HG03442 (cell line): ENCODE measurements at regions not wholly inside any gene's neighbourhood (a gene's known extent, or its start where the extent isn't known, plus 50 kb on each side); places are given as distances from the start of the nearest gene placed in this dataset.
"Not testable (repeated sequence)": the region's sequence is repeated elsewhere in the genome, so short reads cannot be mapped to it uniquely, and the experiment has no call there.

ENCODE experiments used
- ATAC-seq: cut with Tn5 transposase; IDR thresholded peaks from one replicate; pipeline ENCODE4 v1.9.1; 2021; ENCODE audit warnings: mild to moderate bottlenecking, moderate library complexity; ENCODE audit not compliant: unreplicated experiment

DNA sequence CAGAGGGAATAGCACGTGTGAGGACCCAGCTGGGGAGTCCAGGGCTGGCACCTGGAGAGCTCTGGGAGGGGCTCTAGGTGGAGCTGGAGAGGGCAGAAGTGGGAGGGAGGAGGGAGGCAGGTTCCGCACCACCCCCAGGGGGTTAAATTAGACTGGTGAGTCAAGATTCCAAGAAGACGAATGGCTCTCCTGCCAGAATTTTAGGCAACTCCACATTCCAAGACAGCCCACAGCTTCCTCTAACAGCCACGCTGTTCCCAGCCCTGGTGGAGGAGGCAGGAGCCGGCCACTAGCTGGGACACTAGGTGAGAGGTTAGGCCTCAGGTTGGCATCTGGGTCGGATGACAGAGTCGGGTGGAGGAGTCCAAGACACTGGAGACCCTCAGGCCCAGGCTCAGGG is 60.2 kb downstream of the TFAP2C start:
- ATAC-seq = no peak

DNA sequence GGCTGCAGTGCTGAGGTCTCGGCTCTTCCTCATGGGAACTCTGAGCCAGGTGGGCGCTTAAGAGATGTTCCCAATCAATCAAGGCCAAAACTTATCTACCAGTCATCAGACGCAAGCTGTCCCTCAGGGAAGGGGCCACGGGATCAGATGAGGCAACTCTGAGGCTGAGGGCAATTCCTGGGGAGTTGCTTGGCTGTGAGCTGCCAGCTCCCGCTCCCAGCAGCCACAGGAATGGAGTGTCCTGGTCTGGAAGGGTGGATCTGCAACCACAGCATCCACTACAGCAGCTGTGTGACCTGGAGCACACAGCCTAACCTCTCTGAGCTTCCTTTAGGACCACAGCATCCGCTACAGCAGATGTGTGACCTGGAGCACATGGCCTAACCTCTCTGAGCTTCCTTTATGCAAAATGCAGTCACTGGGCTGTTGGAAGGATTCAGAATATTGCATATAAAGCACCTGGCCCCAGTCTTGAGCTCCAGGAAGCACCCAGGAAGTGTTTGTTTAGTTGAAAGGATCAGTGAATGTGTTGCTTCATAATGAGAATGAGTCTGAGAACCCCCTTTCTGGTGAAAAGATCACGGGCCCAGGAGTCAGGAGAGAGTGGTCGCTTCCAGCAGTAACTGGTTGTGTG is 60.9 kb downstream of the TFAP2C start:
- ATAC-seq = no peak

DNA sequence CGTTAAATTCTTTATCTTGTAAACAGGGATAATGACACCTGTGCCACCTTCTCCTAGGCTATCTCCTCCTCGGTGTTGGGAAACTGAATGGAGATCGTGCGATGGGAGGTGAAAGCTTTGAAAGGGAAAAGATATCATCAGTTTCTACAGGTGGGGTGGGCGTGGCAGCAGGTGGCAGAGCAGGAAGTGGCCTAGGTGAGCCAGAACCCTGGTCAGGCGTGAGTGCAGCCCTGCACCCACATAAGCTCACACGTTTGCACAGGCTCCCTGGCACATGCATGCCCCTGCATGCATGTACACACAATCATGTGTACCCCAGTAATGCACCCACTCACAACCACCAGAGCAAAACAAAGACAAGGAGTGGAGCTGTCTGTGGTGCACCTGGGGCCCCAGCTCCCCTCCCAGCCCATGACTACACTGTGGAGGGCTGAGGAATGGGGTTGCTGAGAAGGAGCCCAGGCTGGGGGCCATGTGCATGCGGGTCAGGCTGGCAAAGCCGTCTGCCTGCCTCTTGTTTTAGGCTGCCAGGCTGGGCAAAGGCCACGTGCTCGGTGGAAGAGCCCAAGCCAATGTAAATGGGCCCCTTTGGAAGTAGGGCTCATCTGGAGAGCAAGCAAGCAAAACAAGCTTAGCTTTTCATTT is 61.5 kb downstream of the TFAP2C start:
- no peak for ATAC-seq

- ATAC-seq = no peak
Measured at GRCh38 chr20:56691325-56691998, 62.4 kb downstream of the TFAP2C start.

- ATAC-seq = no peak
Measured at GRCh38 chr20:56693217-56693616, 64.1 kb downstream of the TFAP2C start.

- no peak for ATAC-seq
Measured at GRCh38 chr20:56697476-56697875, 68.4 kb downstream of the TFAP2C start.

- no peak for ATAC-seq
Measured at GRCh38 chr20:56698297-56698696, 69.2 kb downstream of the TFAP2C start.

GRCh38 chr20:56698749-56699148 is 69.6 kb downstream of the TFAP2C start:
- ATAC-seq = no peak

- no peak for ATAC-seq
Measured at GRCh38 chr20:56702931-56703840, 74.1 kb downstream of the TFAP2C start.

- ATAC-seq = no peak
Measured at GRCh38 chr20:56706867-56707360, 77.8 kb downstream of the TFAP2C start.

- ATAC-seq = no peak
Measured at GRCh38 chr20:56708991-56709390, 79.9 kb downstream of the TFAP2C start.

DNA sequence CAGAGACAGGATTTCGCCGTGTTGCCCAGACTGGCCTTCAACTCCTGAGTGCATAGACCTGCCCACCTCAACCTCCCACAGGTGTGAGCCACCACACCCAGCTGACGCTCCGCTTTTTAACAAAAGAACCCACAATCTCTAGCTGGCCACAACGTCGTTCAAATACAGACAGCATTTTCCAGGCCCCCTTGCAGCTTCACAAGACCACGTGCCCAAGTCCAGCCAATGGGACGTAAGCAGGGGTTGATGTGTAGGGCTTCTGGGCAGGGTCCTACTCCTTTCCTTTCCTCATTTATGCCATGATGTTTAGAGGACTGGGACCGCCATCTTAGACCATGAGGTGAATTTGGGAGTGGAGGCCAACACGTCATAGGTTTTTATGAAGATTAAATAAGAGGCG is 81.0 kb downstream of the TFAP2C start:
- ATAC-seq = no peak

DNA sequence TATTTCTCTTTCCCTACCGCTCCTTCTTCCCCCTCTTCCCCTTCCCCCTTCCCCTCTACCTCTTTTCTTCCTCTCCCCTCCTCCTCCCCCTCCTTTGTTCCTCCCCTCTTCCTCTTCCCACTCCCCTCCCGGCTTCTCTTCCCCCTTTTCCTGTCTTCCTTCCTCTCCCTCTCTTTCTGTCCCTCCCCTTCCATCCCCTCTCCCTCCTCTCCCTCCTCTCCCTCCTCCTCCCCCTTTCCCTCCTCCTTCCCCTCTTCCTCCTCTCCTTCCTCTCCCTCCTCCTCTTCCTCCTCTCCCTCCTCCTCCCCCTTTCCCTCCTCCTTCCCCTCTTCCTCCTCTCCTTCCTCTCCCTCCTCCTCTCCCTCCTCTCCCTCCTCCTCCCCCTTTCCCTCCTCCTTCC is 81.5 kb downstream of the TFAP2C start:
- ATAC-seq = not testable (repeated sequence)

DNA sequence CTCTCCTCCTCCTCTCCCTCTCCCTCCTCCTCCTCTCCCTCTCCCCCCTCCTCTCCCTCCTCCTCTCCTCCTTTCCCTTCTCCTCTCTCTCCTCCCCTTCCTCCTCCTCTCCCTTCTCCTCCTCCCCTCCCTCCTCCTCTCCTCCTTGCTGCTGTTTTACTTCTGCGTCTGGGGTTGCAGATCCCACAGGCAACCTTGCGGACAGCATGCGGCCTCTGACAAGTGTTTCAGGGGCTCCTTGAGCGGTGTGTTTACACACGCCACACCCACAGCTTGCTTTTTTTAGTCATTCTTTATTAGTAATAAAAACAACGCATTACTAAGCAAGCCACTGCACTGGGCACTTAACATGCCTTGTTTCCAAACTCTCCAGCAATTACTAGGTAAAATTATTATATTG is 81.9 kb downstream of the TFAP2C start:
- no peak for ATAC-seq

DNA sequence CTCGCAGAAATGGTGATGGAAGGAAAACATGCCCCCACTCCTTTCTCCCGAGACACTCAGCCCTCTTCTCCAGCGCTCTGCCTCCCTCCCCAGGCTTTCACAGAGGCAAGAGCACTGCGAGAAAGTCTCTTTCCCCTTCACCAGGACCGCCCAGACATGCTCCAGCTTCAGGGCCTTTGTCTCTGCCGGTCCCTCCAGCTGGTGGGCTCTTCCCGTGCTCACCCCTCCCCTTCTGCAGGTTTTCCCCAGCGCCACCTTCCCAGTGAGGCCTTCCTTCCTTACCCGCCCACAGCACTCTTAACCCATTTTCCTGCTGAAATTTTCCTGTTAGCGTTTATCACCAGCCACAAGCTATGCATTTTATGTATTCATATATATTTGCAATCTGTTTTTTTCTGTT is 86.2 kb downstream of the TFAP2C start:
- ATAC-seq = no peak

DNA sequence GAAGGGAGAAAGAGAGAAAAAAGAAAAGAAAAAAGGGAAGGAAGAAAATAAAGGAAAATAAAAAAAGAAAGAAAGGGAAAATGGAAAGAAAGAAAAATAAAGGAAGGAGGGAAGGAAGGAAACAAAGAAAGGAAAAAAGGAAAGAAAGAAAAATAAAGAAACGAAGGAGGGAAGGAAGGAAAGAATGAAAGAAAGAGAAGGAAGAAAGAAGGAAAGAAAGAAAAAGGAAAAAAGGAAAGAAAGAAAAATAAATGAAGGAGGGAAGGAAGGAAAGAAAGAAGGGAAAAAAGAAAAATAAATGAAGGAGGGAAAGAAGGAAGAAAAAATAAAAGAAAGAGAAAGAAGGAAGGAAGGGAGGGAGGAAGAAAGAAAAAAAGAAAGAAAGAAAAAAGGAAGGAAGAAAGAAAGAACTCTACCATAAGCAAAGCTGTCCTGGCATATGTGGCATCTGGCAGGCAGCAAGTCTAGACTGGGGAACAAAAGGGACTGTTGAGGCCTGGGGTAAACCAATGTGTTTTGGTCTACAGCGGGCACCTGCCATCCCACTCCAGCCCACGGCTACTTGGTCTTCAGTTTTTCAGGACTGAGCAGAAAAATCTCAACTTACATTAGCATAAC is 86.9 kb downstream of the TFAP2C start:
- ATAC-seq = no peak

DNA sequence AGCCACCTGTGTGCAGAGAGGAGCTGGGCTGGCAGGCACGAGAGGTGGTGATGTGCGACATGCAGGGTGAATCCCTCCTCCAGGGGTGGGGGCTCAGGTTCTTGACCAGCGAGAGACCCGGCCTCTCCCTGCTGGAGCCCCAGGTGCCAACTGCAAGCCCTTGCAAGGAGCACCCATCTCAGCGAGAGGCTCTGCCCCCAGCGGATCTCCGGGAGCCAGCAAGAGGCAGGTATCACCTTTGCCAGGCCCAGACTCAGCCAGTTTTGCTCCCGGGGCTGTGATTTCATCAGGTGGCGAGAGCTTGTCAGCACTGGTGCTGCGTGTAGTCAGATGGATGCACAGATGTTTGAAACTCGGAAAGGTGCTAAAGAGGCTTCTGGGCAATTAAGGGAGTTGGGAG is 87.7 kb downstream of the TFAP2C start:
- no peak for ATAC-seq

DNA sequence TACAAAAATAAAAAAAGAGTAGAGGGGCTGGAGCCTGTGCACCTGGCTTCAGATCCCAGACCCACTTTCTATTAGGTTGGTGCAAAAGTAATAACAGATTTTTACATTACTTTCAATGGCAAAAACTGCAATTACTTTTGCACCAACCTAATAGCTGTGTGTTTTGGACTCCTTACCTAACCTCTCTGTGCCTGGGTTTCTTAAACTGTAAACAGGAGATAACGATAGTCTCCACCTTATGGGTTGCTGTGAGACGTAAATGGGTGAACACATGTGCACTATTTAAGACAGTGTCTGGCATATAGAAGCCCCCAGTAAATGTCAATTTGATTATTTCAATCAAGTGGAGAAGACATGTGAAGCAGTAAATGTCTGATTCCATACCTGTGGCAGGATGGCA is 89.7 kb downstream of the TFAP2C start:
- no peak for ATAC-seq

GRCh38 chr20:56720620-56721213 is 91.6 kb downstream of the TFAP2C start:
- ATAC-seq = no peak

GRCh38 chr20:56722042-56722441 is 92.9 kb downstream of the TFAP2C start:
- ATAC-seq = peak; percentile 36
